NCI-H345 treated with DMSO at 0.1 percent for 48 hours (cell line): ENCODE measurements at regions not wholly inside any gene's neighbourhood (a gene's known extent, or its start where the extent isn't known, plus 50 kb on each side); places are given as distances from the start of the nearest gene placed in this dataset.
"Not testable (repeated sequence)": the region's sequence is repeated elsewhere in the genome, so short reads cannot be mapped to it uniquely, and the experiment has no call there.

ENCODE experiments used
- DNase-seq: peaks from one replicate; lab custom pipeline; 2025; ENCODE audit not compliant: unreplicated experiment; lab: John Stamatoyannopoulos, UW

- DNase-seq, result peak; percentile 88
Measured at GRCh38 chr1:38152351-38153065, 105.9 kb upstream of the POU3F1 start.

DNA sequence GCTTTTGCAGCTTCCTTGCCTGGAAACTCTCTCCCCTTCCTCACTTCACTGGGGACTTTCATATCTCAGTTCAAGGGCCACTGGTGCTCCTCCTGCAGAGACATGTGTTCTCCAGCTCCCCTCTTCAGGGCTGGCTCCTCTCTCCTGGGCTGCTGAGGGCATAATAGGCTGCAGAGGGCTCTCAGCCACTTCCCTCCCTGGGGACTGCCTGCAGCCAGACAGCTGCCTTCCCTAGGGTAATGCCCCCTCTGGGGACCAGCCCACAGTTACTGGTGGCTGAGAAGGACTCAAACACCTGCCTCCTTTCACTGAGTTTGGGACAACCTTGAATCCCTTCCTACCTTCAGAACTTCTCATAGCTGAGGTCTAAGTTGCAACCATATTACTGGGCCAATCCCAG, 104.8 kb upstream of the POU3F1 start:
- DNase-seq, result peak; percentile 70

DNA sequence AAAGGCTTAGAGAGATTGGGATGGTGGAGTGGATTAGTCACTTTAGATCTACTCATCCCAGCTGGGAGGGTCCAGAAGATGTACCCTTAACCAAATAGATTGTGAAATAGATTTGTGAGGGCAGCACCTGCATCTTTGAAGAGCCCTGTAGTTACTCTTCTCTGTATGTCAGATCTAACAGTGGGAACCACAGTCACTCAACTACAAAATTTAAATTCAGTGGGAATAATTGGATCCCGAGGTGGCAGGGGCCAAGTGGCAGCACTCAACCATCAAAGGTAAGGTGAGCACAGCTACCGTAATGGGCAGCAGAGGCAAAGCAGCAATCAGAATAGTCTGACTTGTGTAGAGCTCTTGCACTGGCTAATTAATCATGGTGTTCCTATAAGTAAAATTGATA, 99.5 kb upstream of the POU3F1 start:
- not testable (repeated sequence) for DNase-seq

DNA sequence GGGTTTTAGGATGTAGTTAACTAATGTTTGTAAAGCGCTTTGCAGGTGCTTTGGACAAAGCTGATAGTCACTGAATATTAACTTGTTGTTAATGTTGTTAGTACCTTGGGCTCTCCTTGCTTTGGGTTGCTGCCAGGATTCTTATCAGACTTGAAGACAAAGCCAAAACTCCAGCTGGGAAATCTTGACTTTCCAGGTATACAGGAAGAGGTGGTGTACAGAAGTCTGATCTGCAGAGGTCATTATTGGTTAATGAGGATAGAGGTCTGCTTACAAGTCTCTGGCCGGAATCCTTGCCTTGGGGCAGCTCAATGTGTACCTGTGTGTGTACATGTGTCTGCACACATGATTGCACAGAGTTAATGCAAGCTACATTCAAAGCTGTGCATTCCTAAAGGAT, 96.0 kb upstream of the POU3F1 start:
- DNase-seq, result no peak

- no peak for DNase-seq
Measured at GRCh38 chr1:38141483-38141882, 94.9 kb upstream of the POU3F1 start.

GRCh38 chr1:38139738-38140487, 93.3 kb upstream of the POU3F1 start:
- DNase-seq, result no peak

- no peak for DNase-seq
Measured at GRCh38 chr1:38138498-38139233, 92.1 kb upstream of the POU3F1 start.

GRCh38 chr1:38137164-38137563, 90.6 kb upstream of the POU3F1 start:
- no peak for DNase-seq

DNA sequence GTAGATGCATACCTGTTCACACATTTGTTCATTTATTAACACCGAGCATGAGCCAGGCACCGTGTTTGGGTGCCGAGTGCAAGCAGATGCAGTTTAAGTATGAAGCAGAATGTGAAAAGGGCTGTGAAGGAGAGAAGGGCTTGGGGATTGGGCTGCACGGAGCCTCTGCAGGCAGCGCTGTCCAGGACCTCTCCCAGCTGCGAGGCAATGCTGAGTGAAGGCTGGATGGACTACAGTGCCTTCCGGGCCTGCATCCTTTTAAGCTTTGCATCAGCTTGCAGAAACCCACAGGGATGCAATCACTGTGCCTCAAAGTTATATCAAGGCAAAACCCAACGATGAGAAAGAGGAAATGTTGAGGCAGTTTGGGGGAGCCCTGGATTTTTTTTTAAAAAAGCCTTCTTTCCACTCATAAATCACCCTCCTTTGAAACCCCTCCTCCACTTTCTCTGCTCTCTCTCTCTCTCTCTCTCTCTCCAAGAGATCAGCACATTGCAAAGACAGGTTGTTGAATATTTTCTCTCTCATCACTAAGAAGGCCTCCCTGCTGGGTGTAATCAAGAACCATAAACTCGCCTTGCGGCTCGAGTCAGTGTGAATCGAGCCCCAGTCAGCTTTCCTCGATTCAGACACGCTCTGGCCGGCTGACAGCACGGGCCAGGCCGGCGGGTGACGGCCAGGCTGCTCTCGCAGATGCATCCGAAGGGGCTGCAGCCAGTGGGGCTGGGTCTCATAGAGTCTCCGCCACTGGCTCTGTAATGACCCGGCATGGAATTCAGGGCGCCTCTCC, 89.2 kb upstream of the POU3F1 start:
- DNase-seq, result no peak

DNA sequence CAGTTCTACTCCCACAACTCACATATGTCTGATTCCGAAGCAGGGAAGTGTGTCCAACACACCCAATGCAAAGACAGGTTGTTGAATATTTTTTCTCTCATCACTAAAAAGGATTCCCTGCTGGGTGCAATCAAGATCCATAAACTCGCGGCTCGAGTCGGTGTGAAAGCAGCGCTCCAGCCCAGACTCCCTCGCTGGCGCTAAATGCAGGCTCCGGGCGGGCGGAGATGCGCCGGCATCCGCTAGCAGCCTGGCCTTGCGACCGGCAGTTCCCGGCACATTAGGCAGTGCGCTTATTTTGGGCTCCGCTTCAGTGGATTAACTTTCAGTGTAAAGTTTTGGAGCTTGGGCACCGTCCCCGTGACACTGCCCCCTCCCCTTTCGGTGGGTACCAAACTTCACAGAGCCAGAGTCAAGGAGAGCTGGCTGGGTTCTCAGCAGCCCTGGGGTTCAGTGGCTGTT, 87.7 kb upstream of the POU3F1 start:
- no peak for DNase-seq

GRCh38 chr1:38133756-38134155, 87.2 kb upstream of the POU3F1 start:
- no peak for DNase-seq

- DNase-seq, result no peak
Measured at GRCh38 chr1:38133304-38133703, 86.7 kb upstream of the POU3F1 start.

DNA sequence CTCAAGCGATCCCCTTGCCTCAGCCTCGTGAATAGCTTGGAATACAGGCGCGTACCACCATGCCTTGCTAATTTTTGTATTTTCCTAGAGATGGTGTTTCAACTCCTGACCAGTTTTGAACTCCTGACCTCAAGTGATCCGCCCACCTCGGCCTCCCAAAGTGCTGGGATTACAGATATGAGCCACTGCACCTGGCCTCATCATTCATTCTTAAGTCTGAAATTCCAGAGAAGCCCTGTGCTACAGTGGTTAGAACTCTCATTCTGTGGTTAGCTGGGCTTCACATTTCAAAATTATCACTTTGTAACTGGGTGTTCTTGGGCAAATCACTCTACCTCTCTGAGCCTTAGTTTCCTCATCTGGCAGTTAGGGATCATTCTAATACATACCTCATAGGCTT, 86.1 kb upstream of the POU3F1 start:
- no peak for DNase-seq

DNA sequence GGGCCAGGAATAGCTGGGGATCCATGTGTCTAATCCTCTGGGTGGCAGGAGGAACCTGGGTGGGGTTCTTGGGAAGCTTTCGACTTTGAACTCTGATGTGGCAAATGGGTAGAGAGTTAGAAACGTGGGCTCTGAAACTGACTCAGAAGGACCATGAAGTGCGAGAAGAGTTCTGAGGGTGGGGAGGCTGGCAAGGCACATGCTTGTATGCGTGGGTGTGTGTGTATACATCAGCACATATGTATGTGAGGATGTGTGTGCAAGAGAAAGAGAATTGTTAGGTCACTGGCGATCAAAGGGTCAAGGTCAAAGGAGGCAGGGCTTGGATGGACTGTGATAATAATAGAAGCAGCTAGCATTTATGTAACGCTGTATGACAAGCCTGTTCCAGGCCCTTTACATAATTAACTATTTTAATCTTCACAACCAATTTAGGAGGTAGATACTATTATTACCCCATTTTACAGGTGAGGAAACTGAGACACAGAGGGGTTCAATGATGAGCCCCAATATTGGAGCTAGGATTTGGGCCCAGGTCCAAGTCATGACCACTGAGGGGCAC, 84.5 kb upstream of the POU3F1 start:
- DNase-seq, result no peak

GRCh38 chr1:38129971-38130370, 83.4 kb upstream of the POU3F1 start:
- no peak for DNase-seq

- DNase-seq, result no peak
Measured at GRCh38 chr1:38129473-38129872, 82.9 kb upstream of the POU3F1 start.

DNA sequence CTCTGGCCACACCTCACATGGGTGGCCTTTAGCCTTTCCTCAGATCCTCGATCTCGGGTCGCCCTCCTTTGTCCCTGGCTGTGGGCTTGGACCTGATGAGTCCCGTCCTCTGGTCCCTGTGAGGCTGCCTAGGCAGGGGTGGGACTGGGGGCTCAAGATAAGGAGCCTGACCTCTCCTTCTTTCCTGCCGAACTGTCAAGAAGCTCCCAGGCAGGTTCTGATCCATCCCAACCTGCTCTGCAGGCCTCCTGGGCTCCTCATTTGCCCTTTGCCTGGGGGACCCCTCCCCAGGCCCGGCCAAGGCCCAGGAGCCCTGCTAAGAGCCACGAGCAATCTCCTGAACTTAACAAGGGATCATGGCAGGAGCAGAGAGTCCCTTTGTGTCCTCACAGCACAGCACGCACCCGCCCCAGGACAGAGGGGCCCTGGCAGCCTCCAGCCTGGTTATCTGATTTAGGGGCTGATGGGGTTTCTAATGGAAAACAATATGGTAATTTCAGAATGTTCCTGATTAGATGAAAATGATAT, 82.4 kb upstream of the POU3F1 start:
- DNase-seq, result no peak

- DNase-seq, result no peak
Measured at GRCh38 chr1:38128511-38128910, 81.9 kb upstream of the POU3F1 start.

DNA sequence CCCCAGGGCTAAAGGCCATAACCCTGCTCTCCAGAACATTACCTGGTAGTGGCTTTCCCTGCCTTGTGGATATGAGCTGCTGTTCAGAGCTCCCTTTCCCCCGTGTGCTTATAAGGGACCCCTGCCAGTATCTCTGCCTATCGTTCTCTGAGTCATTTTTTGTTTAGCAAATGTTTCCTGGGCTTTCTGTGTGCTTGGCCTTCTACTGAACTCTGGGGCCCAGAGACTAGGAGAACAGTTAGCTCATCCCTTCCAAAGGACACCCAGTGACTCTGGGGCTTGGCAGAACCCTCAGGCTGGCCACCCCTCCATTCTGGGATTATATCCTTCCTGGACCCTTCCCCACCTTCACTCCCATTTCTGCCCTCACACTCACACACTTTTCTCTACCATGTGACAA, 80.8 kb upstream of the POU3F1 start:
- DNase-seq, result no peak

DNA sequence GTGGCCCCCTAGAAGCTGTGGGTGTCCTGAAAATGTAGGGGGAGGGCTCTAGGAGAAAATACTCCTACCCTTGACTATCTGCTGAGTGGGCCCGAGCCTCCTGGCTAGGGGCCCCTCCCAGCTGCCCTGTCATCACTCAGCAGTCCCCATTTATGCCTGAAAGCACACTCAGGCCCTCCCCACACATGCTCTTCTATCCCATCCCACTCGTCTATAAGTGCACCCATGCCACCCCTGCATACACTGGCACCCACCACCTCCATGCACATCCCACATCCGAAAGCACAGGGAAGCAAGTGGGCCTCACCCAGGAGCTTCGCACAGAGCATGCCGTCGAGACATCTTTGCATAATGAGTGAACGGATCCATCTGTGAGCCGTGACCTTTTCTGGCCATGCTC, 80.4 kb upstream of the POU3F1 start:
- DNase-seq, result no peak
